Mammary epithelial cell (primary cell): ENCODE measurements at regions not wholly inside any gene's neighbourhood (a gene's known extent, or its start where the extent isn't known, plus 50 kb on each side); places are given as distances from the start of the nearest gene placed in this dataset.

ENCODE experiments used
- EZH2 ChIP-seq: IDR thresholded peaks from 2 replicates; pipeline ENCODE4 v1.6.1; 2012; ENCODE audit warnings: low read length, inconsistent platforms, borderline replicate concordance
- TF ChIP-seq, protein P1 (sequence below), 2 donors: IDR thresholded peaks in 1 of 2; conservative IDR thresholded peaks in 1 of 2; 2 replicates each; pipeline ENCODE4 v1.5.1; 2011 to 2012; ENCODE audit warnings: inconsistent platforms in 2 of 2, low read length in 2 of 2, mild to moderate bottlenecking in 2 of 2, control low read depth in 1 of 2, low read depth in 1 of 2; ENCODE audit not compliant: insufficient read depth in 1 of 2; ENCODE audit errors: extremely low read depth in 1 of 2

DNA sequence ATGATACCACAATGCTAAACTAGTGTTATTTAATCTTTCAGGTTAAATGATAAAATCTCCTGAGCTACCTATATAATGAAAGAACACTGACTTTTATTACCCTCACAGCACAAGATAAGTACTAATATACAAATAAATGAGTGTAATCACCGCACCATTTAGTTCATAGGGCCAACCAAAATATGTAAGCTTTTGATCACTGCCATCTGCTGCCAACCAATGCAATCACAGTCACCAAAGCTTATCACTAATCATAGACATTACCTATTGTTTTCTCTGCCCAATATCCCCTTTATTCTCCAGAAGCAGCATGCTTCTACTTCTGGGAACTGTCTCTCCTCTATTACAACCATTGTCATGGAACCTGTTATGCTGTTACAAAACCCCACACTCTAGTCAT, 151.6 kb upstream of the LRATD1 start:
- TF ChIP-seq, protein P1, sequence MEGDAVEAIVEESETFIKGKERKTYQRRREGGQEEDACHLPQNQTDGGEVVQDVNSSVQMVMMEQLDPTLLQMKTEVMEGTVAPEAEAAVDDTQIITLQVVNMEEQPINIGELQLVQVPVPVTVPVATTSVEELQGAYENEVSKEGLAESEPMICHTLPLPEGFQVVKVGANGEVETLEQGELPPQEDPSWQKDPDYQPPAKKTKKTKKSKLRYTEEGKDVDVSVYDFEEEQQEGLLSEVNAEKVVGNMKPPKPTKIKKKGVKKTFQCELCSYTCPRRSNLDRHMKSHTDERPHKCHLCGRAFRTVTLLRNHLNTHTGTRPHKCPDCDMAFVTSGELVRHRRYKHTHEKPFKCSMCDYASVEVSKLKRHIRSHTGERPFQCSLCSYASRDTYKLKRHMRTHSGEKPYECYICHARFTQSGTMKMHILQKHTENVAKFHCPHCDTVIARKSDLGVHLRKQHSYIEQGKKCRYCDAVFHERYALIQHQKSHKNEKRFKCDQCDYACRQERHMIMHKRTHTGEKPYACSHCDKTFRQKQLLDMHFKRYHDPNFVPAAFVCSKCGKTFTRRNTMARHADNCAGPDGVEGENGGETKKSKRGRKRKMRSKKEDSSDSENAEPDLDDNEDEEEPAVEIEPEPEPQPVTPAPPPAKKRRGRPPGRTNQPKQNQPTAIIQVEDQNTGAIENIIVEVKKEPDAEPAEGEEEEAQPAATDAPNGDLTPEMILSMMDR (conservative IDR thresholded peaks at IDR 0.05 in 1 of 2, IDR thresholded peaks at IDR 0.05 in 1 of 2; ENCODE audit: extremely low read depth in 1 of 2, insufficient read depth in 1 of 2, low read depth in 1 of 2, low read length in 2 of 2): peak in 1 of 2 donors; percentile 22
- TF ChIP-seq EZH2: no peak
